Chondrocyte (in vitro differentiated cells): ENCODE measurements at regions not wholly inside any gene's neighbourhood (a gene's known extent, or its start where the extent isn't known, plus 50 kb on each side); places are given as distances from the start of the nearest gene placed in this dataset.

Experiments used
- DNase-seq: peaks from one replicate; pipeline ENCODE4 v3.0.0; 2021; ENCODE audit warnings: mixed read lengths, low spot score
- H3K27ac Mint-ChIP-seq: one replicate; pipeline ENCODE4 v1.8.0; 2021; ENCODE audit warnings: mild to moderate bottlenecking, moderate library complexity, mixed read lengths; ENCODE audit not compliant: unreplicated experiment
- H3K27me3 Mint-ChIP-seq: 2 replicates; pipeline ENCODE4 v1.8.0; 2021; ENCODE audit warnings: low read depth, mixed read lengths
- H3K36me3 Mint-ChIP-seq: 2 replicates; pipeline ENCODE4 v1.8.0; 2021; ENCODE audit warnings: low read depth, mixed read lengths
- H3K4me1 Mint-ChIP-seq: 2 replicates; pipeline ENCODE4 v1.8.0; 2021; ENCODE audit warnings: low read depth, mild to moderate bottlenecking, mixed read lengths
- H3K4me3 Mint-ChIP-seq: one replicate; pipeline ENCODE4 v1.8.0; 2021; ENCODE audit warnings: mild to moderate bottlenecking, moderate library complexity, mixed read lengths; ENCODE audit not compliant: unreplicated experiment
- H3K9me3 Mint-ChIP-seq: 2 replicates; pipeline ENCODE4 v1.8.0; 2021; ENCODE audit warnings: low read depth, mixed read lengths
- TF ChIP-seq, protein P1 (sequence below): fragments of 200-600 bp; sonication (generic); IDR thresholded peaks from 2 replicates; pipeline ENCODE4 v1.5.0; 2021; ENCODE audit warnings: antibody characterized with exemption, mild to moderate bottlenecking, moderate library complexity

DNA sequence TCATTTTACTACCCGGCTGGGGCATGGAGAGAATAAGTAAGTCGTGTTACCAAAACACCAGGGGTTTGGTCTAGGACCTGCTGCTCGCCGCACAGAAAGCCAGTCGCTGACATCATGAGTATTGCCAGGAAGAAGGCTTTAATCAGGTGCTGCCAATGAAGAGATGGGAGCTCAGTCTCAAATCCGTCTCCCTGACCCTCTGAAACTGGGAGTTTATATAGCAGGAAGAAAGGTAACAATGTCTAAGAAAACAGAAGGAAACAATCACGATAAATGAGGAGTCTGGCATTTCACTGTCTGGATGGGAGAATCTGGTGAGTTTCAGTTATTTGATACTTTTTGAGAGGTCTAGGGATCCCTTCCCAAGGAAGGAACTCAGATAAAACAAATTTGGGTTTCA is 437.9 kb upstream of the JARID2 start:
- no peak for DNase-seq
- Mint-ChIP-seq H3K4me1 (peaks cover 13% of the 10 kb centered on the region), H3K9me3 (peaks cover 5% of the 10 kb centered on the region), H3K36me3 (no peaks in the 10 kb centered on the region), H3K27me3 (no peaks in the 10 kb centered on the region), H3K27ac (no peak overlapping the region), H3K4me3 (no peak overlapping the region)
- TF ChIP-seq, protein P1, sequence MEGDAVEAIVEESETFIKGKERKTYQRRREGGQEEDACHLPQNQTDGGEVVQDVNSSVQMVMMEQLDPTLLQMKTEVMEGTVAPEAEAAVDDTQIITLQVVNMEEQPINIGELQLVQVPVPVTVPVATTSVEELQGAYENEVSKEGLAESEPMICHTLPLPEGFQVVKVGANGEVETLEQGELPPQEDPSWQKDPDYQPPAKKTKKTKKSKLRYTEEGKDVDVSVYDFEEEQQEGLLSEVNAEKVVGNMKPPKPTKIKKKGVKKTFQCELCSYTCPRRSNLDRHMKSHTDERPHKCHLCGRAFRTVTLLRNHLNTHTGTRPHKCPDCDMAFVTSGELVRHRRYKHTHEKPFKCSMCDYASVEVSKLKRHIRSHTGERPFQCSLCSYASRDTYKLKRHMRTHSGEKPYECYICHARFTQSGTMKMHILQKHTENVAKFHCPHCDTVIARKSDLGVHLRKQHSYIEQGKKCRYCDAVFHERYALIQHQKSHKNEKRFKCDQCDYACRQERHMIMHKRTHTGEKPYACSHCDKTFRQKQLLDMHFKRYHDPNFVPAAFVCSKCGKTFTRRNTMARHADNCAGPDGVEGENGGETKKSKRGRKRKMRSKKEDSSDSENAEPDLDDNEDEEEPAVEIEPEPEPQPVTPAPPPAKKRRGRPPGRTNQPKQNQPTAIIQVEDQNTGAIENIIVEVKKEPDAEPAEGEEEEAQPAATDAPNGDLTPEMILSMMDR = no peak

DNA sequence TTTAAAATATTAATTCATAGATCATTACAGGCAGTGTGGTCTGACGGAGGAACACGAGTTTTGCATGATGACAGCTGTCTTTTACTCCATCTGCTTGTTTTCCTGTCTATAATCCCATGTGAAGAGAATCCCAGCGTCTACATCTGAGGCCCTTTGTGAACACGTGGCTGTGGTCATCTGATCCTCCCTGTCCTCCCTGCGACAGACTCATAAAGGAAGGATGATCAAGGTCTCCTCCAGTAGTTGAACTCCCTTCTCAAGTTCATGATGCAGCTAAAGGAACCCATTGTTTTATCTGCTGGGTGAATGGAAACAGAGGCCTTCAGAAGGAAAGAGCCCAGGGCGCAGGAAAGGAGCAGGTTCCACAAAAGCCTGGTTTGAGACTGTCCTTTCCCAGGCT is 435.8 kb upstream of the JARID2 start:
- Mint-ChIP-seq H3K9me3 (peaks cover 5% of the 10 kb centered on the region), H3K4me1 (peaks cover under 1% of the 10 kb centered on the region), H3K36me3 (no peaks in the 10 kb centered on the region), H3K27ac (no peak overlapping the region), H3K4me3 (no peak overlapping the region), H3K27me3 (no peaks in the 10 kb centered on the region)
- TF ChIP-seq, protein P1 = no peak
- no peak for DNase-seq

DNA sequence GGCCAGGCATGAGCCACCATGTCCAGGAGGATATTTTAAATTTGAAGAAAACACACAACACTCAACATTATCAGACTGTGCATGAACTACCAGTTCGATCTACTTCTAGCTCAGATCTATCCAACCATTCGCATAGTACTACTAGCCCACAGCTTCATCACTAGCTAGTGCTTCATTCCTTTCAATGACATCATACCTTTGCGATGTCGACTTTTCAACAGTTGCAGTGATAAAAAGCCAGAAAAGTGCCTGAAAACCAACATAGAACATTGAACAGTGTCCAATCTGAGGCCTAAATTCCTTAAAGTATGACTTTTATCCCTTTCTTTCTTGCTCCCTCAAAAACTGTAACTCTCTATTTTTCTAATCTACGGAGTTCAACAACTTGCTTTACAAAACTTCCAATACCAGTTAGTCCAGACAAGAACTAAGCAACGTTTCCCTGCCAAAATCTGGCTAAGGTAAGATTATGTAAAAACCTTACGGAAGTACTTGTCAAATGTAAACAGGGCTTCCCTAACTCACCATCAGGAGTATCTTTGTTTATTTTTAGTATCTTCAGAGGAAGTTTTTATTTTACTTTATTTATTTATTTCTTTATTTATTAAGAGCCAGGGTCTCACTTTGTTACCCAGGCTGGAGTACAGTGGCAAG is 434.0 kb upstream of the JARID2 start:
- Mint-ChIP-seq H3K36me3 (no peaks in the 10 kb centered on the region), H3K9me3 (peaks cover 5% of the 10 kb centered on the region), H3K4me1 (no peaks in the 10 kb centered on the region), H3K27me3 (no peaks in the 10 kb centered on the region), H3K27ac (no peak overlapping the region), H3K4me3 (no peak overlapping the region)
- DNase-seq = no peak
- TF ChIP-seq, protein P1 = no peak

DNA sequence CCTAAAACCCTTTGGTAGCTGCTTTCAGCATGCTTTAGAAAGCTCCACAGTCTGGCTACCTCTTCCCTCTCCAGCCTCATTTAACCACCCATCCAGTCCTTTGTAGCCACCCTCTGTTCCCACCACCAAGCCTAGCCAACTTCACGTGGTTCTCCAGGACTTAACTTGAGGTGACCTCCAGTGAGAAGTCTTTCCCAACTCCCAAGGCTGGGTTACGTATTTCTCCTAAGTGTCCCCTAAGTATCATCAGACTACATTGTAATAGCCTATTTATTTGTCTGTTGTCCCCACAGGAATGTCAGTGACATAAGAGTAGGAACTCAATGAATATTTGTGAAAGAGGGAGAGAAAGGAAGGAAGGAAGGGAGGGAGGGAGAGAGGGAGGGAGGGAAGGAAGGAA is 431.9 kb upstream of the JARID2 start:
- Mint-ChIP-seq H3K4me3 (no peak overlapping the region), H3K9me3 (no peaks in the 10 kb centered on the region), H3K27me3 (no peaks in the 10 kb centered on the region), H3K4me1 (peaks cover 3% of the 10 kb centered on the region), H3K27ac (no peak overlapping the region), H3K36me3 (peaks cover 2% of the 10 kb centered on the region)
- TF ChIP-seq, protein P1 = no peak
- no peak for DNase-seq

DNA sequence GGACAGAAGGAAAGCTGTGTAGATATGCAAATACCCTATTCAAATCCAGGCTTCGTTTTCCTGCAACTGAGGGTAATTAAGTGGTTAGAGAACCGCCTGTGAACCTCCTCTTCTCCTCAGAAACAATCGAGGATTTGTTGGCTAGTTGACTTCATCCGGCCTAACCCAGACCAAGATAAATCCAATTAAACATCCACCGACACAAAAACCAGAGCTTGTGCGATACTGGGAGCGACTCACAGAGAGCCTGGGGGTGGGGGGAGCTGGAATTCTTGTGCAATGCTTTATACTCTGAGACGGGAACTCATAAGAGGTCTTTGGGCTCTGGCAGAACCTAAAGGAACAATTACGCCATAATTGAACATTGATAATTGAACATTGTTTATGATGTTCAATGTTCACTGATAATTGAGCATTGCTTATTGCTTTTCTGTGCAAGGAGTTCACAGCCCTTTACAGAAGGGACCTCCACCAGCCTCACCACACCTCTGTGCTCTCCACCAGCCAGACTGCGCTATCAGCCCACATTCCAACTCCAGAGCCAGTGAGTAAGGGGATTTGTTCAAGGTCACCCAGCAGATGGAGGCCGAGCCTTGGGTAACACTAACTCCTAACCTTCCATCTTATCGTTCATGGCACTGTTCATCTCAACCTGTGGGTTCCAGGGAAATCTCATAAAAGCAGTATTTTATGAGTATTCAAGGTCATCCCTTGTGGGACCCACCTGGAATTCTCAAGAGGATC is 429.6 kb upstream of the JARID2 start:
- H3K4me1 Mint-ChIP-seq = peaks cover 3% of the 10 kb centered on the region
- DNase-seq = no peak
- TF ChIP-seq, protein P1 = no peak
- H3K27ac Mint-ChIP-seq = no peak overlapping the region
- peaks cover 2% of the 10 kb centered on the region for H3K36me3 Mint-ChIP-seq
- no peaks in the 10 kb centered on the region for H3K9me3 Mint-ChIP-seq
- H3K4me3 Mint-ChIP-seq = no peak overlapping the region
- no peaks in the 10 kb centered on the region for H3K27me3 Mint-ChIP-seq
